Stimulated activated CD4-positive, alpha-beta T cell treated with anti-CD3 and anti-CD28 coated beads, TNF-alpha, amount 100 ng/mL, for 4 hours (primary cell): ENCODE measurements at regions not wholly inside any gene's neighbourhood (a gene's known extent, or its start where the extent isn't known, plus 50 kb on each side); places are given as distances from the start of the nearest gene placed in this dataset.

Experiments used
- DNase-seq, 3 experiments: peaks; one replicate each; pipeline ENCODE4 v3.0.0-alpha.2; 2020; ENCODE audit warnings: low read depth in 3 of 3

GRCh38 chr20:60506061-60506460 is 547.8 kb downstream of the CDH26 start:
- no peak for DNase-seq

GRCh38 chr20:60507087-60507694 is 549.0 kb downstream of the CDH26 start:
- DNase-seq = no peak

- DNase-seq = no peak
Observed at GRCh38 chr20:60509407-60509806, 551.2 kb downstream of the CDH26 start.

- no peak for DNase-seq
Observed at GRCh38 chr20:60510356-60510755, 552.1 kb downstream of the CDH26 start.

GRCh38 chr20:60512443-60512842 is 554.2 kb downstream of the CDH26 start:
- DNase-seq = no peak

DNA sequence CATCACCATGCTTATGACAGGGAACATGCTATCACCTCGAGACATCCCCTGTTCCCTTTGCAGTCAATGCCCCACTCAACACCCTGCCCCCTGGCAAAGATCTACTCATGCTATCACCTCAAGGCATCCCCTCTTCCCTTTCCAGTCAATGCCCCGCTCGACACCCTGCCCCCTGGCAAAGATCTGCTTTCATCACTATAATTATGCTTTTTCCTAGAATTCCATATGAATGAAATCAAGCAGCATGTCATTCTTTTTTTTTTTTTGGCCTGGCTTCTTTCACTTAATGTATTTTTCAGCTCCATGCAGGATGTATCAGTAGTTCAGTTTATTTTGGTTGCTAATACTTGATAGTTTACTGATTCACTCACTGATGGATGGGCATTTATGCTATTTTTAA is 554.9 kb downstream of the CDH26 start:
- DNase-seq = no peak

GRCh38 chr20:60516442-60516841 is 558.2 kb downstream of the CDH26 start:
- no peak for DNase-seq

DNA sequence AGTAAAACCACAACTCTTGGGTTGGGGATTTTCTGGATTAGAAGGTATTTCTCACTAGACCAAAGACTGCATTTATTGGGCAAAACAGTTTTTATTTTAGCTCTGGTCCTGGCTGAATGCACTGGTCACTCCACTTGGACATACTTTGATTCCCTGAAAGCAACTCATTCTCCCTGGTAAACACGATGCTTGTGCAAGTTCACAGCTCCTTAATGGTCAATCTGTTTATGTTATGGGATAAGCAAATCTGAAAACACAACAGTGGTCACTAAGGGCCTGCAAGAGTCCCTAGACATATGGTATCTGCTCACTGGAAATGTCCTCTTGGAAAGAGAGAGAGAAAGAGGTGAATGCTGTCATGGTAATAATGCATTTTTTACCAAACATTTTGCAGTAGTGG is 559.8 kb downstream of the CDH26 start:
- no peak for DNase-seq

- DNase-seq = no peak
Observed at GRCh38 chr20:60525397-60525796, 567.2 kb downstream of the CDH26 start.

GRCh38 chr20:60527656-60528055 is 569.4 kb downstream of the CDH26 start:
- DNase-seq = no peak

DNA sequence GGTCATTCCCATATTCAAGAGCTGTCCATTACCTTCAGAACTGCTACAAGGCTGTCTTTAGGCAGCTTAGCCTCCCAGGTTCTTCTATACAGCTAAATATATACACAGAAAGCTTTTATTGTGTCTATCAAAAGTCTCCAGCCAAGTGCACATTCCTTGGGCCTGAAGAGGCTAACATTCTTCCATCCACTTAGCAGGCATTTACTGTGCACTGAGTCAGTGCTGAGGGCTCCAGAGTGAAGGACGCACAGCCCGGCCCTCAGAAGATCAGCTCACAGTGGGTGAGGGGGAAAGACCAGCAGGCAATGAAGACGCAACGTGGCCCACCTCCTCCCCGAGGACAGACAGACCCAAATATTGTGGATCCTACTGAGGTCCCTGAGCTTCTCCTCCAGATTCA is 569.9 kb downstream of the CDH26 start:
- DNase-seq = no peak

DNA sequence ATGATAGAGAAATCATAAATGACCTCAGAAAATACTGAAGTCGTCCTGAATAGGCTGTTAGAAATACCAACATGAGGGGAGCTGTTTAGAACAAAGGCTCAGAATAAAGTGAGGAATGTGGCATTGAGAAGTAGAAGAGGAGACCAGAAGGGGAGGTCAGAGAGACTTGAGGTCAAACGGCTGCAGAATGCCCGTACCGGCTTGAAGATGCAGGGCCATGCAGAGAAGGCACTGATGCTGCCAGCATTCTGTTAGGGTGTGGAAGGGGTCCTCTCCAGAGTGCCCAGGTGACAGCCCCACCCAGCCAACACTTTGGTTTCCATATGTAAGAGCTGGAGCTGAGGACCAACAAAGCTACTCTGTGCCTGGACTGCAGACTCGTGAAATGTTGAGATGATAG is 570.9 kb downstream of the CDH26 start:
- DNase-seq = no peak

GRCh38 chr20:60535211-60535610 is 577.0 kb downstream of the CDH26 start:
- no peak for DNase-seq

DNA sequence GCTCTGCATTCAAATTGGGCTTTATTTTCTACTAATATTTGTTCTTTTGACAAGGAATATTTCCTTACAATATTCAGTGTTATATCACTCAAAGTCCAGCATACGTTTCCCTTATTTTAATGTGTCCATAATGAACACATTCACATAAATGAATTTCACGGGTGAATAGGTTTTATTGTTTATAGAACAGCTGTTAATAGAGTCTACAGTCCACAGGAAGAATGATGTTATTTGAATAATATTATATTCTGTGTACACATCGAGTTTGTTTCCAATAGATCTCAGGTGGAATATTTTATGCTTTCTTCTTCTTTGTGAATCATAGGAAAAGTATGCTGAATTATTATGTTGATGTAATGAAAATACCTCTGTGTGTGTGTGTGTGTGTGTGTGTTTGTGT is 582.4 kb downstream of the CDH26 start:
- DNase-seq = no peak

DNA sequence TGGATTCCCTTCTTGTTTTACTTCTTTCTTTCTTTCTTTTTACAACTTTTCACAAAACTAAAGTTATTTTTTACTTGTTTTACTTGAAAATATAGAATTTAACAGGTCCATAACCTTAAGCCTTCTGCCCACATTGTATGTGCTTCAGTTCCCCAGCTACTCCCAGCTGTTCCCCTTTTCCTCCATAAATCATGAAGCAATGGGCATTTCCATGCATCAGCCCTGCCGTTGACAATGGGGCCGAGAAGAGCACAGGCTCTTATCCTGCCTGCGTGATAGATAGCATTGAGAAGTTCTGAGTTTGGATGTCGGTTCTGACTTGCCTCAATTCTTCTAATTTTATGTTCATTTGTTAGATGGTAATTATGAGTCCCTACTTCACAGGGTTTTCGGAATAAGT is 583.8 kb downstream of the CDH26 start:
- DNase-seq = no peak

DNA sequence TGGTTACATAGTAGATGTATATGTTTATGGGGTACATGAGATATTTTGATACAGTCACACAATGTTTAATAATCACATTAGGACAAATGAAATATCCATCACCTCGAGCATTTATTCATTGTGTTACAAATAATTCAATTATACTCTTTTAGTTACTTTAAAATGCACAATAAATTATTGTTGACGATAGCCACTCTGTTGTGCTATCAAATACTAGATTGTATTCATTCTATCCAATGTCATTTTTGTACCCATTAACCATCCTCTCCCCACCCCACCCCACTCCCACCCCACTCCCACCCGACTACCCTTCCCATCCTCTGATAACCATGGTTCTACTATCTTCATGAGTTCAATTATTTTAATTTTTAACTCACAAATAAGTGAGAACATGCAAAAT is 585.4 kb downstream of the CDH26 start:
- DNase-seq = no peak

DNA sequence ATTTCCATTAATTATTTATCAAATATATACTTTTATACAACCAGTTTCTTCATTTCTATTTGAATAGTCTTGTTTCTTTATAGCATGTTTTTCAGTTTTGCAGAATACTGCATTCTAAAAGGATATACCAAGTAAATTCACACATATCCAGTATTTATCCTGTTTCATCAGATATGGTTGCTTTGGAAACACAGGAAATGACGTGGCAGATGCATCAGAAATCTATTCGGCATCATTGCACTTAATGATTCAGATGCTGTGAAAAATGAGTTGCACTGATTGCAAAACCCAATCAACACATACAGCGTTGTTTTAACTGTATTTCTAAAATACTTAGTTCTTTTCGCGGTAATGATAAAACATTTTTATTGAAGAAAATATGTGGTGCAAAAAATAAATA is 594.9 kb downstream of the CDH26 start:
- no peak for DNase-seq

- no peak for DNase-seq
Observed at GRCh38 chr20:60558486-60558885, 600.3 kb downstream of the CDH26 start.

- no peak for DNase-seq
Observed at GRCh38 chr20:60559462-60559861, 601.2 kb downstream of the CDH26 start.

DNA sequence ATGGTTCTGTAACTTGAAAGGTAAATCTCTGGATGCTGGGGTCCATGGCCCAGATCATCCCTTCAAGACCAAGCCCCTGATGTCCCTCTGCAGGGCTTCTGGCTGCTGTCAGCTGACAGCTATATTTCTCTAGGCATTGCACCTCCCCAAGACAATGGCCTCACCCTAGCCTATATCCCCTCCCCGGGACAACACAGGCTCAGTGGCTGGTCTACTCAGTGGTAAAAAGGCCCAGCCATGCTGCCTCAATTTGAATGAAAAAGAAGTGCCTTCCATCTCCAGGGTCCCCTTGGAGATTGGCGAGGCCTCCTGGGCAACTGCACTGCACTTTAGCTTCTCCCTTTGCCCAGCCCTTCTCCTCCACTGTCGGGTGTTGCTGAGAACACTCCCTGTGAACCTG is 602.8 kb downstream of the CDH26 start:
- DNase-seq = no peak

DNA sequence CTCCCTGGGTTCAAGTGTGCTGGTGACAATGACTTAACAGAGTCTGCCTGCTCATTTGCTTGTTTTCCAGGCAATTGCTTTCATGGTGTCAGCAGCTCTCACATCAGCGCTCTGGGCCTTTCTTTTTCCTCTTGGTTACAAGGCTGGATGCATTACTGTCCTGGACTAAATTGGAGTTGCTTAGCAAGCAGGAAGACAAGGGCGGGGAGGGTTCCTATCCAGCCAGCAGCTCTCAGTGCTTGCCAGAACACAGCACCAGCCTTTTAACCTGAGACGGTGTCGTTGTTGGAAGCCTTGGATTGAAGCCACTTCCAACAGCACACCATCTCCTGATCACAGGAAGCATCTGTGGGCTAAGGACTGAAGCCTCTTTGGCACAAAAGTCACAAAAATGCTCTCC is 606.9 kb downstream of the CDH26 start:
- DNase-seq = no peak

- no peak for DNase-seq
Observed at GRCh38 chr20:60565551-60565950, 607.3 kb downstream of the CDH26 start.

DNA sequence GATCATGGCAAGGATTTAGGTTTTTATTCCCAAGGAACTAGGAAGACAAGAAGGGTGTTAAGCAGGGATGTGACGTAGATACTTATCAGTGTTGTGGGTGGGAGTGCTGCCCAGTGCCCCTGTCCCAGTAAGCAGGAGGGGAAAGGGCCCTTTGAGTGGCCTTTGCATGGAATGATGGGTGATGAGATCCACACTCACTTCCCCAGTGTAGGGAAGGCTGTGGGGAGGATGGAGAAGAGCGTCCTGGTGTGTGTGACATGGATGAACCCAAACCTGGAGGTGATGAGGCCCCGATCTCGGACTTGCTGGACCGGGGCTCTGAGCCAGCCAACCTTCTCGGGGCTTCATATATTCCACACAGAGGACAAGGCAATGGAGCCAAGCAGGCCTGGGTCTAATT is 610.9 kb downstream of the CDH26 start:
- DNase-seq = no peak

DNA sequence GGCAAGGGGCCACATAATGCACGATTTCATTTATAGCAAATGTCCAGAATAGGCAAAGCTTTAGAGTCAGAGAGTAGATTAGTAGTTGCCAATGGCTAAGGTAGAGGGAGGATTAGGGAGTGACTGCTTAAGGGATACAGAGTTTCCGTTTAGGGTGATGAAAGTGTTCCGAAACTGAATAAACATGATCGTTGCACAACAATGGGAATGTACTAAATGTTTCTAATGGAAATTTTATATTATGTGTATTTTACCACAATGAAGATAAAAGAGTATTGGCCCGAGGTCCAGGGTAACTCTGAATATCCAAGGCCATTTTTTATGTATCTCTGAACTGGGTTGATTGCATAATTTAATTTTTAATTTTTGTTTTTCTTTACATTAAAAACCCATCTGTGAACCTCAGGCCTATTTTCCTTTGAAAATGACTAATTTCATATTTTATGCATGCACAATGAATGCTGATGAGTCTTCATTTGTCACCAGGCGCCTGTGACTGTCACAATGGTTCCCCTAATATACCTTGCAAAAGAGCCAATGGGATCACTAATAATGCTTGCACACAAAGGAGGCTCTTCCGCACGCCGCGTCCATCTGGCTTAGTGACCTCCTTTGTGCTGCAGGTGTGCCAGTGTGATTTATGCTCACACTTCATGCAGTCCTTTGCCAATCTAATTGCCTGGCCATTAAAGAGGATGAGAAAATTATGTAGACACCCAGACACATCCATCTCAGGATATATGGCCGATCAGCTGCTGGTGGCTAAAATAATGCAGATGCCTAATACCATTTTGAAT is 612.5 kb downstream of the CDH26 start:
- no peak for DNase-seq
